Lower leg skin (tissue), 3 donors: ENCODE measurements at regions not wholly inside any gene's neighbourhood (a gene's known extent, or its start where the extent isn't known, plus 50 kb on each side); places are given as distances from the start of the nearest gene placed in this dataset.

Experiments used
- POLR2A ChIP-seq, 2 donors: fragments of 450-650 bp; IDR thresholded peaks; one replicate each; pipeline ENCODE4 v1.6.1; 2016 to 2017; ENCODE audit warnings: antibody characterized with exemption in 2 of 2, mild to moderate bottlenecking in 1 of 2, moderate library complexity in 1 of 2
- TF ChIP-seq, protein P1 (sequence below), 3 donors: fragments of 450-650 bp; IDR thresholded peaks; one replicate each; pipeline ENCODE4 v1.5.1; 2016; ENCODE audit warnings: antibody characterized with exemption in 3 of 3, mild to moderate bottlenecking in 3 of 3, moderate library complexity in 2 of 3

DNA sequence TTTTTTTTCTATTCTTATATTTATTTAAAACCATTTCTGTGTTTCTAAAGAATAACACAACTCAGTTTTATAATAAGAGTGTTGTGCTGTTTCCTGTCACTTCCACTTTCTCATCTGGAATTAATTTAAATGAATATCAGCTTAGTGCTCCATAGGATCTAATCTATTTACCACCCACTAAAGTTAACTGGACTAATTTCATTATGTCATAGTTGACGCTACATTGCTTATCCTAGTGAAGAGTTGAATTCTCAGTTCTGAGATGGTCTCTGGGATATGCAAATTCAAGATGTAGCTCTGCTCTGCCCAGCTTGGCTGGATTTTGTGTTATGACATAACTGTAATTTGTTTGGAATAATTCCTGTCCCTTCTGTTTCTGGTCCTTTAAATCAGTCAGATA lies 380.1 kb downstream of the METTL15 start:
- TF ChIP-seq, protein P1, sequence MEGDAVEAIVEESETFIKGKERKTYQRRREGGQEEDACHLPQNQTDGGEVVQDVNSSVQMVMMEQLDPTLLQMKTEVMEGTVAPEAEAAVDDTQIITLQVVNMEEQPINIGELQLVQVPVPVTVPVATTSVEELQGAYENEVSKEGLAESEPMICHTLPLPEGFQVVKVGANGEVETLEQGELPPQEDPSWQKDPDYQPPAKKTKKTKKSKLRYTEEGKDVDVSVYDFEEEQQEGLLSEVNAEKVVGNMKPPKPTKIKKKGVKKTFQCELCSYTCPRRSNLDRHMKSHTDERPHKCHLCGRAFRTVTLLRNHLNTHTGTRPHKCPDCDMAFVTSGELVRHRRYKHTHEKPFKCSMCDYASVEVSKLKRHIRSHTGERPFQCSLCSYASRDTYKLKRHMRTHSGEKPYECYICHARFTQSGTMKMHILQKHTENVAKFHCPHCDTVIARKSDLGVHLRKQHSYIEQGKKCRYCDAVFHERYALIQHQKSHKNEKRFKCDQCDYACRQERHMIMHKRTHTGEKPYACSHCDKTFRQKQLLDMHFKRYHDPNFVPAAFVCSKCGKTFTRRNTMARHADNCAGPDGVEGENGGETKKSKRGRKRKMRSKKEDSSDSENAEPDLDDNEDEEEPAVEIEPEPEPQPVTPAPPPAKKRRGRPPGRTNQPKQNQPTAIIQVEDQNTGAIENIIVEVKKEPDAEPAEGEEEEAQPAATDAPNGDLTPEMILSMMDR (IDR thresholded peaks at IDR 0.05) = no peak
- TF ChIP-seq POLR2A (IDR thresholded peaks at IDR 0.05) = no peak
